Middle frontal gyrus (tissue), 1 donor: ENCODE measurements at regions not wholly inside any gene's neighbourhood (a gene's known extent, or its start where the extent isn't known, plus 50 kb on each side); places are given as distances from the start of the nearest gene placed in this dataset.
"Not testable (repeated sequence)": the region's sequence is repeated elsewhere in the genome, so short reads cannot be mapped to it uniquely, and the experiment has no call there.

Source experiments
- DNase-seq: peaks from one replicate; pipeline ENCODE4 v3.0.0-alpha.2; 2015; ENCODE audit warnings: low spot score; ENCODE audit errors: extremely low spot score

DNA sequence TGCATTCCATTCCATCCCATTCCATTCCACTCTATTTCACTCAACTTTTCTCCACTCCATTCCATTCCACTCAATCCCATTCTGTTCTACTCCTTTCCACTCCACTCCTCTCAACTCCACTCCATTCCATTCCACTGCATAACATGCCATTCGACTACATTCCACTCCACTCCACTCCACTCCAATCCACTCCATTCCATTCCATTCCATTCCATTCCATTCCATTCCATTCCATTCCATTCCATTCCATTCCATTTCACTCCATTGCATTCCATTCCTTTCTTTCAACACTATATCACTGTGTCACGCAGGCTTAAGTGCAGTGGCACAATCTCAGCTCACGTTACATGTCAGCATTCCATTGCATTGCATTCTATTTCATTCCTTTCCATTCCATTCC, 1430.4 kb downstream of the TSPY10 start:
- not testable (repeated sequence) for DNase-seq

DNA sequence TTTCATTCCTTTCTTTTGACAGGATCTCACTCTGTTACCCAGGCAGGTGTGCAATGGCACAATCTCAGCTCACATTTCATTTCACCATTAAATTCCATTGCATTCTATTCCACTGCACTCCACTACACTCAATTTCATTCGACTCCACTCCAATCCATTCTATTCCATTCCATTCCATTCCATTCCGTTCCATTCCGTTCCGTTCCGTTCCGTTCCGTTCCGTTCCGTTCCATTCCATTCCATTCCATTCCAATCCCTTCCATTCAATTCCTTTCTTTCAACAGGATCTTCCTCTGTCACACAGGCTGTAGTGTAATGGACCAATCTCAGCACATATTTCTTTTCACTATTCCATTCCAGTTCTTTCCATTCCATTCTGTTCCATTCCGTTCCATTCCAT, 1445.7 kb downstream of the TSPY10 start:
- DNase-seq, result no peak

DNA sequence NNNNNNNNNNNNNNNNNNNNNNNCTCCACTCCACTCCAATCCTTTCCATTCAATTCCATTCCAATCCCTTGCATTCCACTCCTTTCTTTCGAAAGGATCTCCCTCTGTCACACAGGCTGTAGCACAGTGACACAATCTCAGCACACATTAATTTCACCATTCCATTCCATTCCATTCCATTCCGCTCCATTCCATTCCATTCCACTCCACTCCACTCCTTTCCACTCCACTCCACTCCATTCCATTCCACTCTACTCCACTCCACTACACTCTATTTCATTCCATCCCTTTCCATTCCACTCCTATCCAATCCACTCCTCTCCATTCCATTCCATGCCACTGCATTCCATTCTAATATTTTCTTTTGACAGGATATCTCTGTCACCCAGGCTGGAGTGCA, 1459.0 kb downstream of the TSPY10 start:
- DNase-seq, result no peak

- DNase-seq, result no peak
Observed at GRCh38 chrY:10987626-10988025, 1459.9 kb downstream of the TSPY10 start.

DNA sequence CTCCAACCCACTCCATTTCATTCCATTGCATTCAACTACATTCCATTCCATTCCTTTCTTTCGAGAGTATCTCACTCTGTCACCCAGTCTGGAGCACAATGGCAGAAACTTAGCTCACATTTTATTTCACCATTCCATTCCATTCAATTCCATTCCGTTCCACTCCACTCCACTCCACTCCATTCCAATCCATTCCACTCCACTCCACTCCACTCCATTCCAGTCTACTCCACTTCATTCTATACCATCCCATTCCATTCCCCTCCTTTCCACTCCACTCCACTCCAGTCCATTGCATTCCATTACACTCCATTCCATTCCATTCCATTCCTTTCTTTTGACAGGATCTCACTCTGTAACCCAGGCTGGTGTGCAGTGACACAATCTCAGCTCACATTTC, 1466.3 kb downstream of the TSPY10 start:
- DNase-seq, result no peak

DNA sequence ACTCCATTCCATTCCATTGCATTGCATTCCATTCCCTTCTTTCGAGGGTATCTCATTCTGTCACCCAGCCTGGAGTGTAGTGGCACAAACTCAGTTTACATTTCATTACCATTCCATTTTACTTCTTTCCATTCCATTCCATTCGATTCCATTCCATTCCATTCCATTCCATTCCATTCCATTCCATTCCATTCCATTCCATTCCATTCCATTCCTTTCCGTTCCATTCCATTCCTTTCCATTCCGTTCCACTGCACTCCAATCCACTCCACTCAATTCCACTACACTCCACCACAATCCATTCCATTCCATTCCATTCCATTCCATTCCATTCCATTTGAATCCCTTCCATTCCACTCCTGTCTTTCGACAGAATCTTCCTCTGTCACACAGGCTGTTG, 1472.0 kb downstream of the TSPY10 start:
- not testable (repeated sequence) for DNase-seq

DNA sequence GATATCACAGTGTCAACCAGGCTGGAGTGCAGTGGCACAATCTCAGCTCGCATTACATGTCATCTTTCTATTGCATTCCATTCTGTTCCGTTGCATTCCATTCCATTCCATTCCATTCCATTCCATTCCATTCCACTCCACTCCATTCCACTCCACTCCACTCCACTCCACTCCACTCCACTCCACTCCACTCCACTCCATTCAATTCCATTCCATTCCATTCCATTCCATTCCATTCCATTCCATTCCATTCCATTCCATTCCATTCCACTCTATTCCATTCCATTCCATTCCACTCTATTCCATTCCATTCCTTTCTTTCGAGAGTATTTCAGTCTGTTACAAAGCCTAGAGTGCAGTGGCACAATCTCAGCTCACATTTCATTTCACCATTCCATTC, 1486.5 kb downstream of the TSPY10 start:
- not testable (repeated sequence) for DNase-seq

DNA sequence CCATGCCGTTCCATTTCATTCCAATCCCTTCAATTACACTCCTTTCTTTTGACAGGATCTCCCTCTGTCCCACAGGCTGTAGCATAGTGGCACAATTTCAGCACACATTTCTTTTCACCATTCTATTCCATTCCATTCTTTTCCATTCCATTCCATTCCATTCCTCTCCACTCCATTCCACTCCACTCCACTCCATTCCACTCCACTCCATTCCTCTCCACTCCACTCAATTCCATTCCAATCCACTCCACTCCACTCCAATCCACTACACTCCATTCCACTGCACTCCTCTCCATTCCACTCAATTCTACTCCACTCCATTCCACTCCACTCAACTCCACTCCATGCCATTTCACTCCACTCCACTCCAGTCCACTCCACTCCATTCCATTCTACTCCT, 1495.1 kb downstream of the TSPY10 start:
- DNase-seq, result no peak

GRCh38 chrY:11044234-11044883, 1516.7 kb downstream of the TSPY10 start:
- no peak for DNase-seq

DNA sequence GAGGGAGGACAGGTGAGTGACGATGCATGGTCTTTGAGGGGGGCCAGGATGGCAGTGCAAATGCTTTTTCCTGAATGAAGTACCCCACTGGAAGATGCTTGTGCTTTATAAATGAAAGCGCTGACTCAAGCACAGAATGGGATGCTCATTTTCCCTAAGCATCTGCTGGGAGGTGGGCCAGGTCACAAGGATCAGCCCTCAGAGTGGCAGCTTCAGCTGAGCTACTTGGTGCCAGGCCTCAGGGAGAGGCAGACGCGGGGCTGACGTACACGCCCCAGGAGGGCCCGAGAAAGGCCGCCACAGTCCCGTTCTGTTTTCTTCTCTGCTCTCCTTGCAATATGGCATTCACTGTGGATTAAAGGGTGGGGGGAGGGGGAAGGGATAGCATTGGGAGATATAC, 1535.8 kb downstream of the TSPY10 start:
- peak; percentile 2 for DNase-seq

DNA sequence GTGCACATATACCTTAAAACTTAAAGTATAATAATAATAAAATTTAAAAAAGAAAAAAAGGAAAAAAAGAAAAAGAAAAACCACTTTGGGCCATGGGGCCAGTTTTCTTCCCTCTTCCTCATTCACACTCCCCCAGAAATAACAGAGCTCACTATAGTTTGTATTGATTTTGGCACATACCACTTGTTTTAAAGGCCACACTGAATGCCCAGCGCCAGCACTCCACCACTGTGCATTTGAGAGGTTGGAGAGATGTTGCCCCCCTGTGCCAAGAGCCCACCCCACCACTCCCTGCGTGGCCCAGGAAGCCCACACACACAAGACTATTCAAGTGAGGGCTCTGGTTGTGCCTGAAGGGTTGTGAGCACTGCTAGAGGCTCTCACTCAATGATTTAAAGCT, 1536.3 kb downstream of the TSPY10 start:
- no peak for DNase-seq

DNA sequence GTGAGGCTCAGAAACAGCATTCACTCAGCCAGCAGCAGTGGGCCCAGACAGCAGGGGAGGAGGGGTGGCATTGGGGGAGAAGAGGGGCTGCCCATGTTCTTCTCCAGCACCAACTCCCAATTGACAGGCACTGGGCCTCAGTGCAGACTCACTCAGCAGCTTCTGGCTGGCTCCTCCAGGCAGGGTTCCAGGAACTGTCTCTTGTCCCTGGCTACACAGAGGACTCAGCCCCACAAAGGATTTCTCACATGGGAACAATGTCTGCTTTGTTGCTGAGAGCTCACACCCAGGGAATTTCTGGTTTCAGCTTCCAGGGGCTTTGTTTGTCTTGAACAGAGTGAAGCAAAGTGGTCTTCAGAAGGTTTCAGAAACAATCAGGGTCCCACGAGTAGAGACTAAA, 1536.7 kb downstream of the TSPY10 start:
- peak; percentile 47 for DNase-seq

GRCh38 chrY:11069271-11069670, 1541.6 kb downstream of the TSPY10 start:
- DNase-seq, result no peak

DNA sequence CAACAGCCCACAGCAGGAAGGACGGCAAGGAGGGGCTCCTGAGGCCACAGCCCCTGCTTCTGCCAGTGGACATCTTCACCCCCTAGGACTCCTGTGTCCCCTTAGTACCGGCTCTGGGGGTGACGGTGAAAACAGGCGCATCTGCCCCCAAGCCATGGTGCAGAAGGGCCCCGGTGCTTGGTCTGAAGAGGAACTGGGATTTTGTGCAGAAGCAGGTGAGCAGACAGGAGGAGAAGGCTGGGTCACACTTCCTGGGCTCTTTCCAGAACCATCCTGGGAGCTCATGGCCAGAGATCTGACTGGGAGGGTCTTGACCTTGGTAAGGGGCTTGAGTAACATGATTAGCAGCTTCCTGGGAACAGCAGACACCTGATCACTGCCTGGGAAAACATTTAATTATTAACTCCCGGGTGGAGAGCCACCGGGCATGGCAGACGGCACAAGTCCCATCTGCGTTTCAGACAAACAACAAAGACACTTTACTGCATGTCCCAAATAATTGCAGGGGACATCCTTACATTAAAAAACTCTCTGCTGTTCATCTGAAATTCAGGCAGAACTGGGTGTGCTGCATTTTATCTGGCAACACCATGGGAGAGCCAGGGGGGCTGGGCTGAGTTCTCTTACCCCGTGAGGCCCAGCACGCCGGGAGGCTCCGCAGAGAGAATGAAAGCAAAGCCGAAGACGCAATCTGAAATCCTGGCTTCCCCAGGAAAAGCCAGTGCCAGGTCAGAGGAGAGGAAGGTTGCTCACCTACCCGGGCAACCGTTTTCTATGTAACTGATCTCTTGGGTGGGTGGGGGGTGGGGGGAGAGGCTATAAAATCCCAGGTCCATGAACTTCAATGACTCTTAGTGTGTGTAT, 1542.8 kb downstream of the TSPY10 start:
- no peak for DNase-seq

DNA sequence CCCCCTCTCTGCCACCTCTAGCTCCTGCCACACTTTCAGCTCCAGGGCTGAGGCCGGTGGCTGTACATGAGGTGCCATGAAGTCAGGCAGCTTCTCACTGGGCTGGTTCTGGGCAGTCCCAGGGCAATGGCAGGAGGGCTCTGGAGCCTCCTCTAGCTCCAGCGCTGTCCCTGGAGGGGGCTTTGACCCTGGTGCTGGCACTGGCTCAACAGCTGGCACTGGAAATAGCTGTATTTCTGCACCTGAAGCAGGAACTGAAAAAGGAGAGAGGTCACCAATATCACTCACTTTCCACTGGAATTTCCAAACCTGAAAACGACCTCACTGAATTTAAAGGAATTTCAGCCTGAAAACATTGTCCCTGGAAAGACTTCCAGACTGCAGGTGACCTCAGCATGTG, 1558.1 kb downstream of the TSPY10 start:
- not testable (repeated sequence) for DNase-seq

- DNase-seq, result not testable (repeated sequence)
Observed at GRCh38 chrY:11097498-11097897, 1569.8 kb downstream of the TSPY10 start.

GRCh38 chrY:11098419-11098818, 1570.7 kb downstream of the TSPY10 start:
- DNase-seq, result not testable (repeated sequence)

- no peak for DNase-seq
Observed at GRCh38 chrY:11099004-11099403, 1571.3 kb downstream of the TSPY10 start.

DNA sequence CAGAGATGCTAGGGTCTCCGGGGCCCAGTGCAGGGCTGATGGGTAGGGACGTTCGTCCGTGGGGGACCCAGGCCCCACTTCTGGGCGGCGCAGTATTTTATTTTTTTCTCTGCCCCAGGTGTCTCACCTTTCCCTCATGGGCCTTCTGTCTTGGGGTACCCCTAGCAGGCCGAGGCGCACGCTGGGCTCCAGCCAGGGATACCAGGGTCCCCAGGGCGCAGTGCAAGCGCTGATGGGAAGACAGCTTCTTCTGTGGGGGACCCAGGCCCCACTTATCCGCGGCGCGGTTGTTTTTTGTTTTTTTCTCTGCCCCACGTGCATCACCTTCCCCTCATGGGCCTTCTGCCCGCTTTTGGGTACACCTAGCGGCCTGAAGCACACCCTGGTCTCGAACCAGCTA, 1572.8 kb downstream of the TSPY10 start:
- not testable (repeated sequence) for DNase-seq

DNA sequence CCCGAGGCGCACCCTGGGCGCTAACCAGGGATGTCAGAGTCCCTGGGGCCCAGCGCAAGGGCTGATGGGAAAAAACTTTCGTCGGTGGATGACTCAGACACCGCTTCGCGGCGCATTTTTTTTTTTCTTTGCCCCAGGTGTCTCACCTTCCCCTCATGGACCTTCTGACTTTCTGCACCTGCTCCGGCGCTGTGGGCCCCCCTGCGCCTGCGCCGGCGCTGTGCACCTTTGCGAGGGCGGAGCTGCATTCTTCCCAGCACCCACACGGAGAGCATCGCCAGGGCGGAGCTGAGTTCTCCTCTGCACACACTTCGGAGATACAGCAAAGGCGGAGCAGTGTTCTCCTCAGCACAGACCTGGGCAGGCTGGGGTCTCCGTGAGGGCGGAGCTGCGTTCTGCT, 1575.3 kb downstream of the TSPY10 start:
- DNase-seq, result not testable (repeated sequence)

GRCh38 chrY:11107127-11107918, 1579.6 kb downstream of the TSPY10 start:
- DNase-seq, result not testable (repeated sequence)

DNA sequence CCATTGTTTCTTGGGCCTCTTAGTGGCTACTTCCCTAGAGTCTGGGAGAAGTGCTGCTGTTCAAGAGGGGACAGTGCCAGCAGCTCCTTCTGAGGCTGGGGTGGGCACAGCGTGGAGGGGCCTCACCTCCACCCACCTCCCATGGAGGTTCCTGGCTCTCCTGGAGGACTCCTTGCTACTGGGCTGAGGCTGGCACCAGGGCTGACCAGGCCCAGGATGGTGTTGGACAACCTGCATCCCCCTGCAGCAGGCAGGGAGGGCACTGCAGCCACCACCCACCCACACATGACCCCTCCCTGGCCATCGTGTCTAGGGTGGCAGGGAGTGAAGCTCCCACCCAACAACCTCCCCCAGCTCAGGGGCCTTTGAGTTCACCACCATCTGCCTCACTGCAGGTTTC, 1549.3 kb upstream of the USP9Y start:
- DNase-seq, result not testable (repeated sequence)
